ENCODE measurements at regions not wholly inside any gene's neighbourhood (a gene's known extent, or its start where the extent isn't known, plus 50 kb on each side); places are given as distances from the start of the nearest gene placed in this dataset.

GRCh38 chr5:87828545-87829216, 416.0 kb upstream of the CCNH start:
- ATAC-seq: no peak
- no peak overlapping the region for H3K4me2 ChIP-seq (ENCODE audit: insufficient read depth, low read length)
- intact Hi-C loops (cut with micrococcal nuclease) (no loop called here), in situ Hi-C loops (cut with MboI) (no loop called here)
- no peaks in the 10 kb centered on the region for H3K27me3 ChIP-seq (ENCODE audit: control insufficient read depth in 2 of 2, insufficient read depth in 2 of 2, low read length in 2 of 2)
- no peaks in the 10 kb centered on the region for H4K20me1 ChIP-seq (replicated peaks; ENCODE audit: control insufficient read depth, insufficient read depth, low read length)
- no peaks in the 10 kb centered on the region for H3K36me3 ChIP-seq (ENCODE audit: control insufficient read depth, insufficient read depth, low read length)
- 0% methylated on average over 2 of the region's 2 CpGs for WGBS (ENCODE audit: insufficient coverage, low coverage, missing lambda C conversion rate)
- no peak for FAIRE-seq
- no TSS peak for BruUV-seq (replicated peaks)
- H3K9me3 ChIP-seq (replicated peaks; ENCODE audit: control insufficient read depth, insufficient read depth, low read depth, low read length): no peaks in the 10 kb centered on the region
- ChIA-PET POLR2A (no interaction called here), CTCF (ENCODE audit: low intra/inter-chr PET ratio) (no interaction called here)
- H3K9me1 ChIP-seq (ENCODE audit: control insufficient read depth, insufficient read depth, low read length): no peaks in the 10 kb centered on the region
- H2AFZ ChIP-seq (ENCODE audit: low read depth, low read length): no peak overlapping the region
- H3K79me2 ChIP-seq (ENCODE audit: control insufficient read depth, insufficient read depth, low read length): no peaks in the 10 kb centered on the region
- TF ChIP-seq ZNF436 (CRISPR knock-in tag; IDR thresholded peaks at IDR 0.05) (no peak), ZFP1 (CRISPR knock-in tag; IDR thresholded peaks at IDR 0.05) (no peak), CC2D1A (IDR thresholded peaks at IDR 0.05) (no peak)
- H3K4me1 ChIP-seq (replicated peaks in 1 of 2; ENCODE audit: control insufficient read depth in 2 of 2, insufficient read depth in 2 of 2, low read length in 2 of 2): no peaks in the 10 kb centered on the region
- no peak for DNase-seq (ENCODE audit: extremely low read depth in 1 of 4, low spot score in 3 of 4)
- H3K27ac ChIP-seq (ENCODE audit: extremely low read depth, low read depth, low read length): no peak overlapping the region
- no peak overlapping the region for H3K4me3 ChIP-seq
- no peak overlapping the region for H3K9ac ChIP-seq (ENCODE audit: insufficient read depth in 1 of 2, low read depth in 2 of 2, low read length in 2 of 2)

GRCh38 chr5:87827539-87827938, 414.8 kb upstream of the CCNH start:
- ATAC-seq: no peak
- in situ Hi-C loops (cut with MboI): no loop called here
- H3K9ac ChIP-seq (ENCODE audit: insufficient read depth in 1 of 2, low read depth in 2 of 2, low read length in 2 of 2): no peak overlapping the region
- TF ChIP-seq RNF219 (CRISPR knock-in tag; IDR thresholded peaks at IDR 0.05) (no peak), SRSF9 (IDR thresholded peaks at IDR 0.05; ENCODE audit: borderline replicate concordance, low read depth, low read length) (no peak), TSC22D4 (tag; IDR thresholded peaks at IDR 0.05) (no peak), GATAD2A (IDR thresholded peaks at IDR 0.05) (no peak), ZNF398 (CRISPR knock-in tag; IDR thresholded peaks at IDR 0.05) (no peak), ZNF282 (CRISPR knock-in tag; IDR thresholded peaks at IDR 0.05) (no peak), WHSC1 (IDR thresholded peaks at IDR 0.05; ENCODE audit: low read length) (no peak), ARNT (IDR thresholded peaks at IDR 0.05) (no peak), RBM17 (IDR thresholded peaks at IDR 0.05; ENCODE audit: borderline replicate concordance, low read depth, low read length) (no peak), ZBTB12 (CRISPR knock-in tag; IDR thresholded peaks at IDR 0.05) (no peak)

More at GRCh38 chr5:87827539-87827938, 414.8 kb upstream of the CCNH start:
- Histone ChIP-seq H4K20me1 (replicated peaks; ENCODE audit: control insufficient read depth, insufficient read depth, low read length) (no peaks in the 10 kb centered on the region), H3K4me2 (ENCODE audit: insufficient read depth, low read length) (no peak overlapping the region), H3K79me2 (ENCODE audit: control insufficient read depth, insufficient read depth, low read length) (no peaks in the 10 kb centered on the region), H3K4me3 (no peak overlapping the region), H3K9me1 (ENCODE audit: control insufficient read depth, insufficient read depth, low read length) (no peaks in the 10 kb centered on the region), H3K9me3 (replicated peaks; ENCODE audit: control insufficient read depth, insufficient read depth, low read depth, low read length) (no peaks in the 10 kb centered on the region), H3K36me3 (ENCODE audit: control insufficient read depth, insufficient read depth, low read length) (no peaks in the 10 kb centered on the region), H2AFZ (ENCODE audit: low read depth, low read length) (no peak overlapping the region), H3K4me1 (replicated peaks in 1 of 2; ENCODE audit: control insufficient read depth in 2 of 2, insufficient read depth in 2 of 2, low read length in 2 of 2) (no peaks in the 10 kb centered on the region), H3K27me3 (ENCODE audit: control insufficient read depth in 2 of 2, insufficient read depth in 2 of 2, low read length in 2 of 2) (no peaks in the 10 kb centered on the region), H3K27ac (ENCODE audit: extremely low read depth, low read depth, low read length) (no peak overlapping the region)
- no peak for FAIRE-seq
- ChIA-PET POLR2A (no interaction called here), CTCF (ENCODE audit: low intra/inter-chr PET ratio) (no interaction called here)
- BruUV-seq (replicated peaks): no TSS peak
- intact Hi-C loops (cut with micrococcal nuclease): no loop called here
- 2% methylated on average over 8 of the region's 8 CpGs for whole genome bisulfite sequencing (ENCODE audit: insufficient coverage, low coverage, missing lambda C conversion rate)
- DNase-seq (ENCODE audit: extremely low read depth in 1 of 4, low spot score in 3 of 4): no peak

Data from K562 (cell line).